ENCODE measurements at regions not wholly inside any gene's neighbourhood (a gene's known extent, or its start where the extent isn't known, plus 50 kb on each side); places are given as distances from the start of the nearest gene placed in this dataset.

- Histone ChIP-seq H2AFZ (ENCODE audit: low read length) (0 out of 2 replicates have a peak overlapping the region, but pooled peaks have one; percentile 9), H3F3A (ENCODE audit: low read length, unreplicated experiment) (peaks cover 4% of the 10 kb centered on the region), H3K9ac (ENCODE audit: low read length) (peak overlapping the region; percentile 14; the same call in 1 of the 2 replicates), H4K20me1 (ENCODE audit: low read length) (no peaks in the 10 kb centered on the region), H3K27me3 (ENCODE audit: low read length) (no peaks in the 10 kb centered on the region), H3K4me2 (ENCODE audit: low read length) (peak overlapping the region; percentile 63), H3K36me3 (ENCODE audit: low read depth, low read length) (no peaks in the 10 kb centered on the region), H3K4me3 (ENCODE audit: low read length) (peak overlapping the region; percentile 35; the same call in 1 of the 2 replicates), H3K9me3 (ENCODE audit: low read length) (no peaks in the 10 kb centered on the region), H3K27ac (ENCODE audit: low read length) (peak overlapping the region; percentile 81), H3K79me2 (ENCODE audit: low read length) (no peaks in the 10 kb centered on the region), H3K9me2 (replicated peaks; ENCODE audit: low read length) (no peaks in the 10 kb centered on the region), H3K4me1 (ENCODE audit: insufficient read depth, low read length) (peaks cover 51% of the 10 kb centered on the region)
- TF ChIP-seq EZH2phosphoT487 (IDR thresholded peaks at IDR 0.05; ENCODE audit: borderline replicate concordance, low read length) = no peak
- no peak for TF ChIP-seq CTCF (conservative IDR thresholded peaks at IDR 0.05; ENCODE audit: low read depth, low read length)
- no peak for TF ChIP-seq EZH2 (IDR thresholded peaks at IDR 0.05; ENCODE audit: low read length, unreplicated experiment)
- peak; percentile 39 for ATAC-seq
- intact Hi-C loops (cut with micrococcal nuclease) = no loop called here
- no TSS peak for BruUV-seq (replicated peaks)
- POLR2A ChIA-PET (ENCODE audit: unreplicated experiment) = interaction anchor here (0.6 kb wide), 1 partner anchor 320 kb away, joined by 6 read pairs; no protein-coding TSS in a partner anchor
- peak; percentile 61 for DNase-seq
- CTCF ChIA-PET = interaction anchor here (0.5 to 1.9 kb wide), 7 partner anchors 8 to 124 kb away, joined by 3 to 10 read pairs (median 5); no protein-coding TSS in a partner anchor
These were observed 96.1 kb upstream of the MBNL2 start for GRCh38 chr13:97125810-97126738.

GRCh38 chr13:97127842-97128241 lies 94.3 kb upstream of the MBNL2 start:
- ChIA-PET CTCF (no interaction called here), POLR2A (ENCODE audit: unreplicated experiment) (no interaction called here)
- intact Hi-C loops (cut with micrococcal nuclease) = no loop called here
- Histone ChIP-seq H3K9ac (ENCODE audit: low read length) (no peak overlapping the region), H3K27ac (ENCODE audit: low read length) (no peak overlapping the region), H3K36me3 (ENCODE audit: low read depth, low read length) (no peaks in the 10 kb centered on the region), H3F3A (ENCODE audit: low read length, unreplicated experiment) (no peaks in the 10 kb centered on the region), H2AFZ (ENCODE audit: low read length) (no peak overlapping the region), H3K9me3 (ENCODE audit: low read length) (no peaks in the 10 kb centered on the region), H3K4me3 (ENCODE audit: low read length) (no peak overlapping the region), H4K20me1 (ENCODE audit: low read length) (no peaks in the 10 kb centered on the region), H3K27me3 (ENCODE audit: low read length) (no peaks in the 10 kb centered on the region), H3K4me2 (ENCODE audit: low read length) (no peak overlapping the region), H3K9me2 (replicated peaks; ENCODE audit: low read length) (no peaks in the 10 kb centered on the region), H3K4me1 (ENCODE audit: insufficient read depth, low read length) (peaks cover 38% of the 10 kb centered on the region), H3K79me2 (ENCODE audit: low read length) (no peaks in the 10 kb centered on the region)
- no TSS peak for BruUV-seq (replicated peaks)
- no peak for TF ChIP-seq CTCF (conservative IDR thresholded peaks at IDR 0.05; ENCODE audit: low read depth, low read length)
- TF ChIP-seq EZH2phosphoT487 (IDR thresholded peaks at IDR 0.05; ENCODE audit: borderline replicate concordance, low read length) = no peak
- TF ChIP-seq EZH2 (IDR thresholded peaks at IDR 0.05; ENCODE audit: low read length, unreplicated experiment) = no peak
- DNase-seq = no peak
- ATAC-seq = no peak

Data from PC-3 (cell line).